ENCODE measurements at regions not wholly inside any gene's neighbourhood (a gene's known extent, or its start where the extent isn't known, plus 50 kb on each side); places are given as distances from the start of the nearest gene placed in this dataset.

DNA sequence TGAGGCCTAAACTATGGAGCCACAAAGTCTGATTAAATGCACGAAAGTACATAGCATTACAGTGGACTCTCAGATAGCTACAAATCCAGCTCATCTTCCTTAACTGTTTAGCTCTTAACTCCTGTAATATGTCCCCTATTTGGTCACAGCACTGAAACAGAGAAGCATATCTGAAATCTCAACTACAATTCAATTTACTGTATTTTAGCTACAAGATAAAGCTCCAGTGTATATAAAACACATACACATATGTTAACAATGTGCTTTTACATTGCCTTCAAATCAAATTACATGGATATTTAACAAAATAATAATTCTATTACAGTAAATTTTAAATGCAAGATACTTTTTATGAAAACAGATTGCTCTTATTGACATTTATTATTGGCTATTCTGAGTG, 849.3 kb upstream of the PRMT6 start:
- no peak for TF ChIP-seq FOXP2 (optimal IDR thresholded peaks at IDR 0.05; ENCODE audit: borderline replicate concordance, extremely low read depth, extremely low read length, insufficient read depth)
- no peak for TF ChIP-seq POLR2AphosphoS5 (IDR thresholded peaks at IDR 0.05; ENCODE audit: low read depth, low read length)
- TF ChIP-seq, protein P1, sequence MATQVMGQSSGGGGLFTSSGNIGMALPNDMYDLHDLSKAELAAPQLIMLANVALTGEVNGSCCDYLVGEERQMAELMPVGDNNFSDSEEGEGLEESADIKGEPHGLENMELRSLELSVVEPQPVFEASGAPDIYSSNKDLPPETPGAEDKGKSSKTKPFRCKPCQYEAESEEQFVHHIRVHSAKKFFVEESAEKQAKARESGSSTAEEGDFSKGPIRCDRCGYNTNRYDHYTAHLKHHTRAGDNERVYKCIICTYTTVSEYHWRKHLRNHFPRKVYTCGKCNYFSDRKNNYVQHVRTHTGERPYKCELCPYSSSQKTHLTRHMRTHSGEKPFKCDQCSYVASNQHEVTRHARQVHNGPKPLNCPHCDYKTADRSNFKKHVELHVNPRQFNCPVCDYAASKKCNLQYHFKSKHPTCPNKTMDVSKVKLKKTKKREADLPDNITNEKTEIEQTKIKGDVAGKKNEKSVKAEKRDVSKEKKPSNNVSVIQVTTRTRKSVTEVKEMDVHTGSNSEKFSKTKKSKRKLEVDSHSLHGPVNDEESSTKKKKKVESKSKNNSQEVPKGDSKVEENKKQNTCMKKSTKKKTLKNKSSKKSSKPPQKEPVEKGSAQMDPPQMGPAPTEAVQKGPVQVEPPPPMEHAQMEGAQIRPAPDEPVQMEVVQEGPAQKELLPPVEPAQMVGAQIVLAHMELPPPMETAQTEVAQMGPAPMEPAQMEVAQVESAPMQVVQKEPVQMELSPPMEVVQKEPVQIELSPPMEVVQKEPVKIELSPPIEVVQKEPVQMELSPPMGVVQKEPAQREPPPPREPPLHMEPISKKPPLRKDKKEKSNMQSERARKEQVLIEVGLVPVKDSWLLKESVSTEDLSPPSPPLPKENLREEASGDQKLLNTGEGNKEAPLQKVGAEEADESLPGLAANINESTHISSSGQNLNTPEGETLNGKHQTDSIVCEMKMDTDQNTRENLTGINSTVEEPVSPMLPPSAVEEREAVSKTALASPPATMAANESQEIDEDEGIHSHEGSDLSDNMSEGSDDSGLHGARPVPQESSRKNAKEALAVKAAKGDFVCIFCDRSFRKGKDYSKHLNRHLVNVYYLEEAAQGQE (IDR thresholded peaks at IDR 0.05; ENCODE audit: insufficient read depth in 1 of 2, low read depth in 2 of 2, low read length in 2 of 2), result no peak

DNA sequence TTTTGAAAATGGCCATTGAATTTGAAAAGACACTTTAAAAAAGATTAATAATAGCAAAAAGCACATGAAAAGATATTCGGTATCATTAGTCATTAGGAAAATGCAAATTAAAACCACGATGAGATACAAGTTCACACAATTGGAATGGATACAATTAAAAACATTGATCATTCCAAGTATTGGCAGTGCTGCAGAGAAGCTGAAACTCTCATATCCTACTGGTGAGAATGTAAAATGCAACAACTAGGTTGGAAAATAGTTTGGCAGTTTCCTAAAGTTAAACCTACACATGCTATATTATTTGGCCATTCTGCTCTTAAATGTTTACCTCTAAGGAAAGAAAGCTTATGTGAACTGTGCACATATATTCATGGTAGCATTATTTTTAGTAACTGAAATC, 838.7 kb upstream of the PRMT6 start:
- no peak for TF ChIP-seq FOXP2 (optimal IDR thresholded peaks at IDR 0.05; ENCODE audit: borderline replicate concordance, extremely low read depth, extremely low read length, insufficient read depth)
- no peak for TF ChIP-seq SIN3A (IDR thresholded peaks at IDR 0.05; ENCODE audit: borderline replicate concordance, insufficient read depth, low read length)
- TF ChIP-seq, protein P1 (IDR thresholded peaks at IDR 0.05; ENCODE audit: insufficient read depth in 1 of 2, low read depth in 2 of 2, low read length in 2 of 2), result no peak
- no peak for TF ChIP-seq TAF1 (IDR thresholded peaks at IDR 0.05; ENCODE audit: borderline replicate concordance, insufficient read depth, low read length)
- TF ChIP-seq POLR2AphosphoS5 (IDR thresholded peaks at IDR 0.05; ENCODE audit: low read depth, low read length), result no peak

DNA sequence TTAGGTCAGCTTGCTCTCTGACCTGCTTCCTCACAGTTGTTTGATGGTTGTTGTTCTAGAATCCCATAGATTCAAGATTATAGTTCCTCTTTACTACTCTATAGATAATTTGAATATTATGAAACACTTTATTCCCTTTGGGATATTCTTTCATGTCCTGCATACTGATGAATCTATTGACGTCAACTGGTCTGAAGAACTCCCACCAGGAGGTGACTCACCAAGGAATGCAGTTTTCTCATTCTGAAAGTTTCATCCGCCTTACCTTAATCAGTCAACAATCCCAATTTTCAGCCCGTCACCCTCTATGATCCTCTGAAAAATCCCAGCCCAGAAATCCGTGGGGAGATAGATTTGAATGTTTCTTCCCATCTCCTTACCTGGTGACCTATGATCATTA, 834.1 kb upstream of the PRMT6 start:
- TF ChIP-seq TAF1 (IDR thresholded peaks at IDR 0.05; ENCODE audit: borderline replicate concordance, insufficient read depth, low read length), result 0 out of 2 replicates have a peak, but pooled peaks have one; percentile 39
- TF ChIP-seq, protein P1 (IDR thresholded peaks at IDR 0.05; ENCODE audit: insufficient read depth in 1 of 2, low read depth in 2 of 2, low read length in 2 of 2), result no peak
- no peak for TF ChIP-seq POLR2AphosphoS5 (IDR thresholded peaks at IDR 0.05; ENCODE audit: low read depth, low read length)

DNA sequence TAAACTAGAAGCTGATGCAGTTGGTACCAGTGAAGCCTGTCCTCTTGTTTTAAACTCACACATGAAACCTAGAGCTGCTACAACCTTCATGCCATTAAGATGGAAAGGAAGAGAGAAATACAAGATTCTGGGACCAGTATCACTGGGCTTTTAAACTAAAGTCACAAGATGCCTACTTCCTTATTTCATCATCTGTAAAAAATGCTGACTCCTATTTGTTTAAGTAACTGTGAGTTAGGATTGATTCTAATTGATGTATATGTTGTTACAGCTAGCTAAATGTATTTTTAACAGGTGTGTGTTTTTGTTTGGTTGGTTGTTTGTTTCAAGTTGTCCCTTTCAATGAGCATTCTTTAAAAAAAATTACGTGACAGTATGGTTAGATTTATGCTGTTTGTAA, 833.3 kb upstream of the PRMT6 start:
- TF ChIP-seq POLR2AphosphoS5 (IDR thresholded peaks at IDR 0.05; ENCODE audit: low read depth, low read length) (no peak), TAF1 (IDR thresholded peaks at IDR 0.05; ENCODE audit: borderline replicate concordance, insufficient read depth, low read length) (no peak), SIN3A (IDR thresholded peaks at IDR 0.05; ENCODE audit: borderline replicate concordance, insufficient read depth, low read length) (no peak), FOXP2 (optimal IDR thresholded peaks at IDR 0.05; ENCODE audit: borderline replicate concordance, extremely low read depth, extremely low read length, insufficient read depth) (no peak)
- TF ChIP-seq, protein P1 (IDR thresholded peaks at IDR 0.05; ENCODE audit: insufficient read depth in 1 of 2, low read depth in 2 of 2, low read length in 2 of 2), result no peak

DNA sequence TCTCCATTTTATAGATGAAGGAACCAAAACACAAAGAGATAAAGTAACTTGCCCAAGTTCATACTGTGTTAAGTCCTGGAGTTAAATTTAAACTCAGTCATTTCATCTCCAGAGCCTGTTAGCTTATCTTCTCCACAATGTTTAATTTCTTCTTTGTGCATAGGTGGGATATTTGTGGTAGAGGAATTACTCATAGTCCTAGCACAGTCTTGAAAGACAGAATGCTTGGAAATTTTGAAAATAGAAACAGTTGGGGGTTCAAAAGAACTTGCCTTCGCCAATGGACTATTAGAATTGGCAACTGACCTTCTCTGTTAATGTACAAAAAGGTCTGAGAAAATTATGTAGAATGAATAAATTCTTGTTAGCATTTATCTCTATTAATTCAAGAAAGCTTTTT, 832.0 kb upstream of the PRMT6 start:
- no peak for TF ChIP-seq POLR2AphosphoS5 (IDR thresholded peaks at IDR 0.05; ENCODE audit: low read depth, low read length)
- TF ChIP-seq, protein P1 (IDR thresholded peaks at IDR 0.05; ENCODE audit: insufficient read depth in 1 of 2, low read depth in 2 of 2, low read length in 2 of 2), result no peak
- no peak for TF ChIP-seq SIN3A (IDR thresholded peaks at IDR 0.05; ENCODE audit: borderline replicate concordance, insufficient read depth, low read length)
- no peak for TF ChIP-seq TAF1 (IDR thresholded peaks at IDR 0.05; ENCODE audit: borderline replicate concordance, insufficient read depth, low read length)
- TF ChIP-seq FOXP2 (optimal IDR thresholded peaks at IDR 0.05; ENCODE audit: borderline replicate concordance, extremely low read depth, extremely low read length, insufficient read depth), result no peak
